H1 (cell line): ENCODE measurements at regions not wholly inside any gene's neighbourhood (a gene's known extent, or its start where the extent isn't known, plus 50 kb on each side); places are given as distances from the start of the nearest gene placed in this dataset.

Experiments
- CTCF ChIP-seq, 3 experiments: IDR thresholded peaks; 1 replicate in 2 of 3; 2 replicates in 1 of 3; pipeline versions ENCODE4 v1.5.1 to v1.6.1; 2011; ENCODE audit warnings: low read length in 3 of 3, mild to moderate bottlenecking in 3 of 3, inconsistent platforms in 2 of 3, low read depth in 1 of 3, moderate library complexity in 1 of 3; ENCODE audit not compliant: insufficient read depth in 1 of 3; ENCODE audit errors: control extremely low read depth in 1 of 3
- KDM4A ChIP-seq: IDR thresholded peaks from one replicate; pipeline ENCODE4 v1.7.1; 2012; ENCODE audit warnings: low read depth, mild to moderate bottlenecking, moderate library complexity, low read length, inconsistent platforms; ENCODE audit not compliant: severe bottlenecking
- PHF8 ChIP-seq: fragments of 200-600 bp; sonication (generic); conservative IDR thresholded peaks from 2 replicates; pipeline ENCODE4 v1.7.1; 2012; ENCODE audit warnings: low read depth, mild to moderate bottlenecking, inconsistent platforms, low read length, moderate library complexity

- TF ChIP-seq CTCF (IDR thresholded peaks at IDR 0.05; ENCODE audit: control extremely low read depth in 1 of 3, insufficient read depth in 1 of 3, low read depth in 1 of 3, low read length in 3 of 3) (no peak), KDM4A (no peak), PHF8 (no peak)
These were observed 128.0 kb upstream of the DPYD start (continued) for GRCh38 chr1:98048751-98049325.
